ACHN (cell line): ENCODE measurements at regions not wholly inside any gene's neighbourhood (a gene's known extent, or its start where the extent isn't known, plus 50 kb on each side); places are given as distances from the start of the nearest gene placed in this dataset.
"Not testable (repeated sequence)": the region's sequence is repeated elsewhere in the genome, so short reads cannot be mapped to it uniquely, and the experiment has no call there.

Experiments used
- DNase-seq: peaks from one replicate; pipeline ENCODE4 v3.0.0-alpha.2; 2015
- in situ Hi-C: cut with HindIII; loops from 2 replicates; pipeline ENCODE4 v1.10.0; 2017; ENCODE audit warnings: low sequenced_read_pairs, low pct_ligation_motif_present, low pct_unique_long_range_greater_than_20kb

GRCh38 chr3:178967177-178967532 is 104.5 kb downstream of the ZMAT3 start:
- DNase-seq, result no peak
- in situ Hi-C loops, result no loop called here

- in situ Hi-C loops, result no loop called here
- DNase-seq, result peak; percentile 48
These were observed 105.1 kb downstream of the ZMAT3 start for GRCh38 chr3:178966299-178967176.

- DNase-seq, result no peak
- in situ Hi-C loops, result no loop called here
These were observed 107.1 kb downstream of the ZMAT3 start for GRCh38 chr3:178964551-178964950.

GRCh38 chr3:178960918-178961317 is 110.7 kb downstream of the ZMAT3 start:
- in situ Hi-C loops, result no loop called here
- no peak for DNase-seq

DNA sequence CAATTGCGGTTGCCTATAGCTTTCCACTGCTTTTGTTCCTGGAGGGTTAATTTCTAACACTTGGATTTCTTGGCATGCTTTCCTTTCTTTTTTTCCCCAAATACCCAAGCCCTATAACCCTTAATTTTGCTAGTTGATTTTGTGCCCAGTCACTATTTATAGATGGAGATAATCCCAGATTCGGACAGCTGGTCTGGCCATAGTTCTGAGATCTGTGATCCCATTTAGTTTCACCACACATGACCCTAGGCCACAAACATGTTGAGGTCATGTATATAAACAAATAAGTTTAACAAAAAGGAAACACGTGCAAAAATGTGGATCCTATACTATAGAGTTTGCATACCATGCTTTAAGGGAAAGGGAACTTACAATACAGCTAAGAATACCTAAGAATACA is 111.4 kb downstream of the ZMAT3 start:
- DNase-seq, result no peak
- in situ Hi-C loops, result no loop called here

- in situ Hi-C loops, result no loop called here
- no peak for DNase-seq
These were observed 120.9 kb downstream of the ZMAT3 start for GRCh38 chr3:178950676-178951075.

- in situ Hi-C loops, result no loop called here
- no peak for DNase-seq
These were observed 121.7 kb downstream of the ZMAT3 start for GRCh38 chr3:178949896-178950295.

DNA sequence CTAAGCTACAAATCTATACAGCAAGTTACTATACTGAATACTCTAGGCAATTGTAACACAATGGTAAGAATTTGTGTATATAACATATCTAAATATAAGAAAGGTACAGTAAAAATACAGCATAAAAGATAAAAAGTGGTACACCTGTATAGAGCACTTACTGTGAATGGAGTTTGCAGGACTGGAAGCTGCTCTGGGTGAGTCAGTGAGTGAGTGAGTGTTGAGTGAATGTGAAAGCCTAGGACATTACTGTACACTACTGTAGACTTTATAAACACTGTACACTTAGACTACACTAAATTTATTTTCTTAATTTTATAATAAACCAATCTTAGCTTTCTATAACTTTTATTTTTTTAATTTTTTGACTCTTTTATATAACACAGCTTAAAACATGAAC is 123.1 kb downstream of the ZMAT3 start:
- DNase-seq, result no peak
- in situ Hi-C loops, result no loop called here

- DNase-seq, result no peak
- in situ Hi-C loops, result no loop called here
These were observed 123.9 kb downstream of the ZMAT3 start for GRCh38 chr3:178947738-178948137.

DNA sequence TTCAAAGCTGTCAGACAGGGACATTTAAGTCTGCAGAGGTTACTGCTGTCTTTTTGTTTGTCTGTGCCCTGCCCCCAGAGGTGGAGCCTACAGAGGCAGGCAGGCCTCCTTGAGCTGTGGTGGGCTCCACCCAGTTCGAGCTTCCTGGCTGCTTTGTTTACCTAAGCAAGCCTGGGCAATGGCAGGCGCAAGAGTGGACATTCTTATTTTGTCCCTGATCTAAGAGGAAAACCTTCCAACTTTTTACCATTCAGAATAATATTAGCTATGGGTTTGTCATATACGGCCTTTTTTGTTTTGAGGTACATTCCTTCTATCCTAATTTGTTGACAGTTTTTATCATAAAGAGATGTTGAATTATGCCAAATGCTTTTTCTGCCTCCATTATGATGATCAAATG is 129.3 kb downstream of the ZMAT3 start:
- in situ Hi-C loops, DNase-seq: not testable (repeated sequence)

GRCh38 chr3:178930116-178930515 is 141.5 kb downstream of the ZMAT3 start:
- no peak for DNase-seq
- in situ Hi-C loops, result no loop called here

DNA sequence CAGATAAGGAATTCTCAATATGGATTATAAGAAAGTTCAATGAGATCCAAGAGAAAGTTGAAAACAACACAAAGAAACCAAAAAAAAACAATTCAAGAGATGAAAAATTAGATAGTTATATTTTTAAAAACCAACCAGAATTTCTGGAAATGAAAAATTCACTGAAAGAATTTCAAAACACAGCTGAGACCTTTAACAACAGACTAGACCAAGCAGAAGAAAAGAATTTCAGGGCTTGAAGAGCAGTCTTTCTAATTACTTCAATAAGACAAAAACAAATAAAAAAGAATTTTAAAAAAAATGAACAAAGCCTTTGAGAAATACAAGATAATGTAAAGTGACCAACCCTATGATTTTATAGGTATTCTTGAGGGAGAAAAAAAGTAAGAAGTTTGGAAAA is 155.4 kb downstream of the ZMAT3 start:
- in situ Hi-C loops, result no loop called here
- no peak for DNase-seq

DNA sequence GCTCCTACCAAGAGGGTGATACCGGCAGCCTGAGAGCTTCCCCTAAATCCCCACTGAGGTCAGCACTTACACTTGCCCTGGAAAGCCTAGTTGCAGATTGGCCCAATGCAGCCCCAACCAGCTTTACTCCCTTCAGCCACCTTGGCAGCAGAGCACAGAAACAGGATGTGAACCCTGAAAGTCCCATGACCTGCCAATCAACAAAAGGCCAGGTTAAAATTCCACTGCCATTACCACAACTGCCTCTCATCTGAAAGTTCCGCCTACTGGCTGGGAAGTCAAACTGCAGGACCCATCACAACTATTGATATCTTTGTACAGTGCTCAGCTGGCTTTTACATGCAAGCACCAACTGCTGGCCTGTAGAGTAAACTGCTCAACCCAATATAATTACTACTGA is 156.2 kb downstream of the ZMAT3 start:
- in situ Hi-C loops, result no loop called here
- no peak for DNase-seq

- DNase-seq, result no peak
- in situ Hi-C loops, result no loop called here
These were observed 164.5 kb downstream of the ZMAT3 start for GRCh38 chr3:178907081-178907480.

DNA sequence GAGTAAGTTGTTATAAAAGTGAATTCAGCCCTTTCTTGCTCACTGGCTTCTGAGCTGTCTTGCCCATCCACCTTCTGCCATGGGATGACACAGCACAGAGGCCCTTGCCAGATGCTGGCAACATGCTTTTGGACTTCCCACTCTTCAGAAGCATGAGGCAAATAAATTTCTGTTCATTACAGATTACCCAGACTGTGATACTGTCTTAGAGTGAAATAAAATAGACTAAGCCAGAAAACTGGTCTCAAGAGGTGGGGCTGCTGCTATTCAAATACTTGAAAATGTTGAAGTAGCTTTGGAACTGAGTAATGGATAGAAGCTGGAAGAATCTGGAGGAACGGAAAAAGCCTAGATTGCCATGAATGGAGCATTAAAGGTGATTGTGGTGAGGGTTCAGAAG is 170.4 kb downstream of the ZMAT3 start:
- in situ Hi-C loops, result no loop called here

GRCh38 chr3:178900029-178900646 is 171.5 kb downstream of the ZMAT3 start:
- in situ Hi-C loops, result no loop called here
- no peak for DNase-seq

More for the DNA sequence above, 170.4 kb downstream of the ZMAT3 start:
- no peak for DNase-seq

GRCh38 chr3:178895178-178895789 is 176.3 kb downstream of the ZMAT3 start:
- DNase-seq, result no peak
- in situ Hi-C loops, result no loop called here
